ENCODE measurements at regions not wholly inside any gene's neighbourhood (a gene's known extent, or its start where the extent isn't known, plus 50 kb on each side); places are given as distances from the start of the nearest gene placed in this dataset.

DNA sequence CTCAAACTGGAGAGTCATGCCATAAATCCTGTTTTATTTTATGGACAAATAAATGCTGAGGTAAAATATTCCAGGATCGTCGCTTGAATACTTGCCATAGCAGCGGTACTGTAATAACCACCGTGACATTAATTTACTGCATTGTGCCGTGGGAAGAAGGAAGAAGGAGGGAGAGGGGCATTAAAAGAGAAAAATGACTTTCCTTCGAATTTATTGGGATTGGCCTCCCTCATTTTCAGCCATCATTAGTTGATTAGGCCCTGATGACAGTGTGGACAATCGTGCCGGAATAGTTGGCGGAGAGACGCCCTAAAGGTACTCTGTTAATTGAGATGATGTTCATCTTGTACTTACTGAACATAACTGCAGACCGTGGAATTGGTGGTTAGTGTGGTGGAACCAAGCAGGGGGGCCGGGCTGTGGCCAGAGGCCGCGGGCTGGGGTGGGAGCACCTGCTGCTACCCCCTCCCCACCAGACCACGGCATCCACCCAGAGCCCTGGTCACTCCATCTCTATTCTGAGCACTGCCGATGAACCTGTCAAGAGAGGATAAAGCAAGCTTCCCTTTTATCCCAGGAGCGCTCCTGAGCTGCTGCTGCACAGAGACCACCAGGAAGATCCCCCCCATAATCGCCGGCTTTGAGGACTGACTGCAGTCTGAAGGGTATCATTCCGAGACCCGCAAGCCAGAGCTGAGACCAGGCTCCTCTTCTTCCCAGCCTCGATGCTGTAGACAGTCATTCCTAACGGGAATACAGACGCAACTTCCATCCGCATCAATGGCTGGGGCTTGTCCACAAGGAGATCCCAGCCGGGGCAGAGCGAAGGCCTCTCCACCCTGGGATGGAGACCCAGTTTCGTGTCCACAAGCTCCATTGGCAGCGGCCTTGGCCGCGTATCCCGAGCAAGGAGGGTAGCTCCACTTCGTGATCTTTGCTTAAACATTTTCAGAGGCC lies 168.3 kb upstream of the TSHZ3 start:
- Histone ChIP-seq H4K5ac (ENCODE audit: low read length) (no peak overlapping the region), H3K18ac (ENCODE audit: low read length) (no peak overlapping the region), H3K56ac (ENCODE audit: low read length) (no peak overlapping the region), H2AK5ac (ENCODE audit: low read length) (no peak overlapping the region), H3K79me1 (ENCODE audit: low read length) (no peaks in the 10 kb centered on the region), H3K4me2 (ENCODE audit: low read length) (no peak overlapping the region), H3K27me3 (ENCODE audit: insufficient read depth, low read length, poor library complexity) (no peaks in the 10 kb centered on the region), H3K9ac (ENCODE audit: low read length) (no peak overlapping the region), H3K79me2 (ENCODE audit: control insufficient read depth, insufficient read depth, low read length) (no peaks in the 10 kb centered on the region), H3K23ac (ENCODE audit: low read length) (no peak overlapping the region), H4K8ac (ENCODE audit: low read depth, low read length) (no peak overlapping the region), H2BK5ac (ENCODE audit: low read length) (no peak overlapping the region), H3K4ac (ENCODE audit: low read depth, low read length) (no peak overlapping the region), H2BK120ac (ENCODE audit: low read depth, low read length) (no peak overlapping the region), H3K36me3 (ENCODE audit: control insufficient read depth, insufficient read depth, low read length) (no peaks in the 10 kb centered on the region), H3K27ac (ENCODE audit: low read depth, low read length) (no peak overlapping the region), H3K4me1 (ENCODE audit: control insufficient read depth, low read depth, low read length) (no peaks in the 10 kb centered on the region), H2BK15ac (replicated peaks; ENCODE audit: low read depth) (no peak overlapping the region), H3K4me3 (ENCODE audit: low read length) (no peak overlapping the region)
- no peak for DNase-seq
- WGBS (ENCODE audit: extremely low coverage, insufficient coverage, low lambda C conversion rate), result no CpG with 5 or more reads among the region's 33 CpGs

GRCh38 chr19:31518216-31519020 lies 169.2 kb upstream of the TSHZ3 start:
- no peak overlapping the region for H3K4me2 ChIP-seq (ENCODE audit: low read length)
- H3K27ac ChIP-seq (ENCODE audit: low read depth, low read length), result no peak overlapping the region
- no peak overlapping the region for H4K5ac ChIP-seq (ENCODE audit: low read length)
- no CpG with 5 or more reads among the region's 13 CpGs for WGBS (ENCODE audit: extremely low coverage, insufficient coverage, low lambda C conversion rate)
- no peak overlapping the region for H4K8ac ChIP-seq (ENCODE audit: low read depth, low read length)
- H2BK15ac ChIP-seq (replicated peaks; ENCODE audit: low read depth), result no peak overlapping the region
- no peak overlapping the region for H3K18ac ChIP-seq (ENCODE audit: low read length)
- H3K9ac ChIP-seq (ENCODE audit: low read length), result no peak overlapping the region
- no peak overlapping the region for H2AK5ac ChIP-seq (ENCODE audit: low read length)
- no peak overlapping the region for H2BK120ac ChIP-seq (ENCODE audit: low read depth, low read length)
- H3K56ac ChIP-seq (ENCODE audit: low read length), result no peak overlapping the region
- H2BK5ac ChIP-seq (ENCODE audit: low read length), result no peak overlapping the region
- H3K4me3 ChIP-seq (ENCODE audit: low read length), result no peak overlapping the region
- no peaks in the 10 kb centered on the region for H3K79me2 ChIP-seq (ENCODE audit: control insufficient read depth, insufficient read depth, low read length)
- H3K23ac ChIP-seq (ENCODE audit: low read length), result no peak overlapping the region
- H3K27me3 ChIP-seq (ENCODE audit: insufficient read depth, low read length, poor library complexity), result no peaks in the 10 kb centered on the region
- no peaks in the 10 kb centered on the region for H3K4me1 ChIP-seq (ENCODE audit: control insufficient read depth, low read depth, low read length)
- peak; percentile 91 for DNase-seq
- no peaks in the 10 kb centered on the region for H3K79me1 ChIP-seq (ENCODE audit: low read length)
- no peak overlapping the region for H3K4ac ChIP-seq (ENCODE audit: low read depth, low read length)
- no peaks in the 10 kb centered on the region for H3K36me3 ChIP-seq (ENCODE audit: control insufficient read depth, insufficient read depth, low read length)

- Histone ChIP-seq H2AK5ac (ENCODE audit: low read length) (no peak overlapping the region), H3K4ac (ENCODE audit: low read depth, low read length) (no peak overlapping the region), H2BK120ac (ENCODE audit: low read depth, low read length) (no peak overlapping the region), H3K79me2 (ENCODE audit: control insufficient read depth, insufficient read depth, low read length) (no peaks in the 10 kb centered on the region), H3K36me3 (ENCODE audit: control insufficient read depth, insufficient read depth, low read length) (no peaks in the 10 kb centered on the region), H2BK15ac (replicated peaks; ENCODE audit: low read depth) (no peak overlapping the region), H3K79me1 (ENCODE audit: low read length) (no peaks in the 10 kb centered on the region), H3K18ac (ENCODE audit: low read length) (peak overlapping the region; percentile 61), H3K23ac (ENCODE audit: low read length) (no peak overlapping the region), H3K4me2 (ENCODE audit: low read length) (no peak overlapping the region), H4K5ac (ENCODE audit: low read length) (no peak overlapping the region), H3K4me1 (ENCODE audit: control insufficient read depth, low read depth, low read length) (no peaks in the 10 kb centered on the region), H3K27ac (ENCODE audit: low read depth, low read length) (no peak overlapping the region), H3K9ac (ENCODE audit: low read length) (no peak overlapping the region), H3K4me3 (ENCODE audit: low read length) (no peak overlapping the region), H4K8ac (ENCODE audit: low read depth, low read length) (no peak overlapping the region), H3K56ac (ENCODE audit: low read length) (no peak overlapping the region), H3K27me3 (ENCODE audit: insufficient read depth, low read length, poor library complexity) (no peaks in the 10 kb centered on the region), H2BK5ac (ENCODE audit: low read length) (peak overlapping the region; percentile 43)
- peak; percentile 70 for DNase-seq
- WGBS (ENCODE audit: extremely low coverage, insufficient coverage, low lambda C conversion rate), result no CpG with 5 or more reads among the region's 3 CpGs
Observed at GRCh38 chr19:31519256-31519655, 170.0 kb upstream of the TSHZ3 start.

DNA sequence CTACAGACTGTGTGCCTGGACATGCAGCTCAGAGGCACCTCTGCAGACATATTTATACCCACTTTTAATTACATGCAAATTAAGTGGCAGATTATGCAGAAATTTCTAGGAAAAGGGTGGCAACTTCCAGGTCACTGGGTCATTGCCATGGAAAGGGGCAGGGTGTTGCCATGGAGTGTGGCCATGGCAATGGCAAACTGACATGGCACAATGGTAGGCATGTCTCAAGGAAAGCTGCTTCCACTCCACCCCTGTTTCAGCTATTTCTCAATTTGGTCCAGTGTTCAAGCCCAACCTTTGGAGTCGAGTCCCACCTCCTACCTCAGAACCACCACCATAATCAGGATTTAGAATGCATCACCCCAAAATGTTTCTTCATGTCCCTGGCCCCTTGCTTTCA lies 170.7 kb upstream of the TSHZ3 start:
- Histone ChIP-seq H3K18ac (ENCODE audit: low read length) (no peak overlapping the region), H3K27me3 (ENCODE audit: insufficient read depth, low read length, poor library complexity) (no peaks in the 10 kb centered on the region), H3K9ac (ENCODE audit: low read length) (no peak overlapping the region), H4K5ac (ENCODE audit: low read length) (no peak overlapping the region), H2BK5ac (ENCODE audit: low read length) (no peak overlapping the region), H4K8ac (ENCODE audit: low read depth, low read length) (no peak overlapping the region), H2BK120ac (ENCODE audit: low read depth, low read length) (no peak overlapping the region), H3K56ac (ENCODE audit: low read length) (no peak overlapping the region), H3K4ac (ENCODE audit: low read depth, low read length) (no peak overlapping the region), H3K4me2 (ENCODE audit: low read length) (no peak overlapping the region), H3K4me3 (ENCODE audit: low read length) (no peak overlapping the region), H2AK5ac (ENCODE audit: low read length) (no peak overlapping the region), H2BK15ac (replicated peaks; ENCODE audit: low read depth) (no peak overlapping the region), H3K23ac (ENCODE audit: low read length) (no peak overlapping the region), H3K36me3 (ENCODE audit: control insufficient read depth, insufficient read depth, low read length) (no peaks in the 10 kb centered on the region), H3K27ac (ENCODE audit: low read depth, low read length) (no peak overlapping the region), H3K79me1 (ENCODE audit: low read length) (no peaks in the 10 kb centered on the region), H3K79me2 (ENCODE audit: control insufficient read depth, insufficient read depth, low read length) (no peaks in the 10 kb centered on the region), H3K4me1 (ENCODE audit: control insufficient read depth, low read depth, low read length) (no peaks in the 10 kb centered on the region)
- no peak for DNase-seq
- WGBS (ENCODE audit: extremely low coverage, insufficient coverage, low lambda C conversion rate), result no CpG with 5 or more reads among the region's 1 CpG

- Histone ChIP-seq H2AK5ac (ENCODE audit: low read length) (no peak overlapping the region), H3K27me3 (ENCODE audit: insufficient read depth, low read length, poor library complexity) (no peaks in the 10 kb centered on the region), H3K9ac (ENCODE audit: low read length) (no peak overlapping the region), H3K79me1 (ENCODE audit: low read length) (no peaks in the 10 kb centered on the region), H3K23ac (ENCODE audit: low read length) (no peak overlapping the region), H3K18ac (ENCODE audit: low read length) (no peak overlapping the region), H3K56ac (ENCODE audit: low read length) (no peak overlapping the region), H3K79me2 (ENCODE audit: control insufficient read depth, insufficient read depth, low read length) (no peaks in the 10 kb centered on the region), H4K5ac (ENCODE audit: low read length) (no peak overlapping the region), H2BK5ac (ENCODE audit: low read length) (no peak overlapping the region), H2BK15ac (replicated peaks; ENCODE audit: low read depth) (no peak overlapping the region), H3K4me2 (ENCODE audit: low read length) (no peak overlapping the region), H3K36me3 (ENCODE audit: control insufficient read depth, insufficient read depth, low read length) (no peaks in the 10 kb centered on the region), H3K4me1 (ENCODE audit: control insufficient read depth, low read depth, low read length) (no peaks in the 10 kb centered on the region), H4K8ac (ENCODE audit: low read depth, low read length) (no peak overlapping the region), H3K4me3 (ENCODE audit: low read length) (no peak overlapping the region), H3K27ac (ENCODE audit: low read depth, low read length) (no peak overlapping the region), H3K4ac (ENCODE audit: low read depth, low read length) (no peak overlapping the region), H2BK120ac (ENCODE audit: low read depth, low read length) (no peak overlapping the region)
- DNase-seq, result no peak
Observed at GRCh38 chr19:31520633-31521032, 171.4 kb upstream of the TSHZ3 start.

Data from mesendoderm (in vitro differentiated cells).